HG02798 (cell line): ENCODE measurements at regions not wholly inside any gene's neighbourhood (a gene's known extent, or its start where the extent isn't known, plus 50 kb on each side); places are given as distances from the start of the nearest gene placed in this dataset.
"Not testable (repeated sequence)": the region's sequence is repeated elsewhere in the genome, so short reads cannot be mapped to it uniquely, and the experiment has no call there.

Source experiments
- ATAC-seq: cut with Tn5 transposase; IDR thresholded peaks from one replicate; pipeline ENCODE4 v1.9.1; 2021; ENCODE audit warnings: mild to moderate bottlenecking; ENCODE audit not compliant: unreplicated experiment, poor library complexity

DNA sequence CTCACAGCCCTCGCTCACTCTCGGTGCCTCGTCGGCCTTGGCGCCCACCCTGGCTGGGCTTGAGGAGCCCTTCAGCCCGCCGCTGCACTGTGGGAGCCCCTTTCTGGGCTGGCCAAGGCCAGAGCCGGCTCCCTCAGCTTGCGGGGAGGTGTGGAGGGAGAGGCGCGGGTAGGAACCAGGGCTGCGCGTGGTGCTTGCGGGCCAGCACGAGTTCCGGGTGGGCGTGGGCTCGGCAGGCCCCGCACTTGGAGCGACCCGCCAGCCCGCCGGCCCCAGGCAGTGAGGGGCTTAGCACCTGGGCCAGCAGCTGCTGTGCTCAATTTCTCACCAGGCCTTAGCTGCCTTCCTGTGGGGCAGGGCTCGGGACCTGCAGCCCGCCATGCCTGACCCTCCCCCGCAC is 202.4 kb upstream of the PRSS16 start:
- not testable (repeated sequence) for ATAC-seq

GRCh38 chr6:27047725-27048124 is 199.8 kb upstream of the PRSS16 start:
- ATAC-seq = not testable (repeated sequence)

DNA sequence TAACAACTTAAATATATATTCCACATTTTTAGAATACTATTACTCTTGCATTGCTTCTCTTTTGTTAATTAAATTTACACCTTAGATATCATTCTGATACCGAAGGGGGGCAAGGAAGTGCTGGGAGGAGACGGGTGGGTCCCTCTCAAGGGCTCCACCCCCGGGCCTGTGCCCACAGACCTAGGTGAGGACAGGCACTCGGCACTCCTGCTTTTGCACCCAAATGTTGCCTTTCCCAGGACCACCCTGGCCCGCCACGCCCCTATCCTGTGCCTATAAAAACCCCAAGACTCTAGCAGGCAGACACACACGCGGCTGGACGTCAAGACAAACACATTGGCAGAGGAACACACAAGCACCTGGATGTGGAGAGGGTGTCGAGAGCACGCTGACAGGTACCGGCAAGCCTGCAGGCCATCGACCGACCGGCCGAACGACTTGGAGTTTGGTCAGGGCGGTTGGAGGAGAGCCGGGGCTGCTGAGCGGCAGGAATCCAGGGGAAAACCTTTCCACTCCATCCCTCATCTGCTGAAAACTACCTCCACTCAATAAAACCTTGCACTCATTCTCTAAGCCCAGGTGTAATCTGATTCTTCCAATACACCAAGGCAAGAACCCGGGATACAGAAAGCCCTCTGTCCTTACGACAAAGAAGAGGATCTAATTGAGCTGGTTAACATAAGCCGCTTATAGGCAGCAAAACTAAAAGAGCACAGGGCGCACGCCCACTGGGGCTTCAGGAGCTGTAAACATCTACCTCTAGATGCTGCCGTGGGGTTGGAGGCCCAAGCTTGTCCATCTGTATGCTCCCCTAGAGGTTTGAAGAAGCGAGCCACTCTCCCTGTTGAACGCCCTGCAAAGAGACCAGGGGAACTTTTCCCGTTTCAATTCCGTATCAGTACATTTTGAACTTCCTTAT is 197.4 kb upstream of the PRSS16 start:
- ATAC-seq = no peak

- not testable (repeated sequence) for ATAC-seq
Observed at GRCh38 chr6:27052082-27052730, 195.3 kb upstream of the PRSS16 start.

GRCh38 chr6:27052731-27053082 is 194.8 kb upstream of the PRSS16 start:
- ATAC-seq = no peak

DNA sequence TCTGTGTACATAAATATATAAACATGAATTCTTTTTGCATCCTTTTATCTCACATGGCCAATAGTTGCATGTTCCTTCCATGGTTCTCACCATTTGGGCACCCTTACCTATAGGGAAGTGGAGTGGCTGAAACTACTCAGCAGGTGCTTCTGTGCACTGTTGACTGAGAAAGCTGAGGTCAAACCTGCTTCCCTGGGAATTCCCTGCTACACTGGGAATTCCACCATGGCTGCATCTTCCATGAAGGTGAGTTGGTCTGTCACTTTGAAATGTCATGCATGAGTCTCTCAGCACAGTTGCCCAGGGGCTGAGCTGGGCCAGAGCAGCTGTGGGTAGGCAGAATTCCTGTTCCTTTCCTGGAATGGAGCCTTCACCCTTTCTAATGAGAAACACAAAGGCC is 193.8 kb upstream of the PRSS16 start:
- ATAC-seq = peak; percentile 36

- ATAC-seq = no peak
Observed at GRCh38 chr6:27056615-27057014, 190.9 kb upstream of the PRSS16 start.

DNA sequence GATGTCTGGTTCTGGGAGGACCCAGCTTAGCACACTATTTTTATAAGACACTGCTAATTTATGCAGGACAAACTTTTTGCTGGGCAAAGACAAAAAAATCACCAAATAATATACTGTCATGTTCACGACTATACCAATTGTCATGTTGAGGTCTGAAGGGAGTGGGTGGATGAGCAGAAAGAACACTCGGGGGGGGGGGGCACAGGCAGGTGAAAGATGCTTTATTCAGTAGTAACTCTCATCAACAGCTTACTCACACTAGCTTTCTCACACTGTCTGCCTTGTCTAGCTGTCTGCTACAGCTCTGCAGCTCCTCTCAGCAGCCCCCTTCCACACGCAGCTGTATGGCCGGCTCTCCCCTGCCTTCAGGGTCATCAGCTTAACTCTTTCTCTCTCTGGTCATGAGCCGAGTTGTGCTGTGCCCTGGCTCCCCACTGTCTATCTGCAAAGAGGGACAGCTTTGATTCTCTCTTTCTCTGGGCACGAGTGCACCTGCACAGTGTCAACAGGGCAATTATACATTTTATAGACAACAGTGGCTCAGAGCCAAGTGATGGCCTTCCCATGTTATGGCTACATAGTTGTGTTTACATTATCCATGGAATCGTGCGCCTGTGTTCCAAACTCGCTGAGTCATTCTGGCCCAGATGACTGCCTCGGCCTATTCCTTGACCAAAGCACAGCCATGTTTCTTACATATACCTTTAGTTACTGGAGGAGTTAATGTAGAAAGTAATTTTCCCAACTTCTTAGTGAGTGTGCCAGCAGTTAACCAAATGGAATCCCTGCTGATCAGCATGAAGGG is 187.7 kb upstream of the PRSS16 start:
- no peak for ATAC-seq

GRCh38 chr6:27061235-27061993 is 186.1 kb upstream of the PRSS16 start:
- ATAC-seq = no peak

- ATAC-seq = no peak
Observed at GRCh38 chr6:27062755-27063154, 184.7 kb upstream of the PRSS16 start.

DNA sequence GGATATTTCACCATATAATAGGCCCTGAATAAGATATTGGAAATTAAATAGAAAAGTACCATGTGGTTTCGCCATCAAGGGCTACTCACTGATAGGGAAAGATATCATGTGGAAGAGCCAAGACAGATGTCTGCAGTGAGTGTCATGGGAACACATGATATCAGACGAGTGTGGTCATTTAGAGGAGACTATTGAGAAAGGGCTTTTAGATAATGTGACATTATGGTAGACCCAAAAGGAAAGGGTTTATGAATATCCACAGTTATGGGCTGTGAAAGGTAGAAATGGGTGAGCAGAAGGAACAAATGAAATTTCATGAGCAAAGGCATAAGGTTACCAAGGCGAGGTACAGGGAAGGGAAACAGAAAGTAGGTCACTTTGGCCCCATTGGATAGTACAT is 182.3 kb upstream of the PRSS16 start:
- no peak for ATAC-seq

DNA sequence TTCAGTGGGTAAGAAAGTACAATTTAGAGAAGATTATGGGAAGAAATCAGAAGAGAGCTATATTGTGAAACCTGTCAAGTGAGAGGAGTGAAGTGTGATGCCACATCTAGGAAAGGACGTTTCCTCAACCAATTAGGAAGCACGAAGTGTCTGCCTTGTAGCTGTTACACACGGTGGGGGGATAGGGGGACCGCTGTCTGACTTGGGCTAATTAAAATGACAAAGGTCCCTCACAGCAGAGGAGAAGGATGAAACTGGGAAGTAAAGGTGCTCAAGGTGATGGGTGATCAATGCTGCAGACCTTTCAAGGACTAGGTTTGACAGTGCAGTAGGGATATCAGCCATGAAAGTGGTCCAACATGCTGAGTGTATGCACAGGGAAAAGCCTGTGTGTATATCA is 181.1 kb upstream of the PRSS16 start:
- no peak for ATAC-seq

DNA sequence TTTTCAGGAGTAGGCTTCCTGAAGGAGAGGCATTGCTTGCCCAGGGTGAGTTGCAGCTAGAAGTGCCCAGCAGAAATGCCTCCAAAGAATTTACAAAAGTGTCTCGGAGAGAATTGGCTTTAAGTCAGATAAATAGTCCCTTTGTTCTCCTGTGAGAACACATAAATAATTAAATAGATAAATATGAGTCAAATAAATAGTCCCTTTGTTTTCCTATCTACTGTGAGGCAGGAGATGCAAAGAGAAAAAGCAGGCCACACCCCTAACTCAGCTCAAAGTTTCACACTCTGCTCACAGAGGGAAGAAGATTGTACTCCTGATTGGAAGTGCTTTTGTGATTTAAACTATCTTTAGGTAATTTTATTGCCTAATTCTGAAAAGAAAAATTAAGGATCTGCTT is 180.7 kb upstream of the PRSS16 start:
- ATAC-seq = no peak

GRCh38 chr6:27073441-27073840 is 174.1 kb upstream of the PRSS16 start:
- no peak for ATAC-seq

DNA sequence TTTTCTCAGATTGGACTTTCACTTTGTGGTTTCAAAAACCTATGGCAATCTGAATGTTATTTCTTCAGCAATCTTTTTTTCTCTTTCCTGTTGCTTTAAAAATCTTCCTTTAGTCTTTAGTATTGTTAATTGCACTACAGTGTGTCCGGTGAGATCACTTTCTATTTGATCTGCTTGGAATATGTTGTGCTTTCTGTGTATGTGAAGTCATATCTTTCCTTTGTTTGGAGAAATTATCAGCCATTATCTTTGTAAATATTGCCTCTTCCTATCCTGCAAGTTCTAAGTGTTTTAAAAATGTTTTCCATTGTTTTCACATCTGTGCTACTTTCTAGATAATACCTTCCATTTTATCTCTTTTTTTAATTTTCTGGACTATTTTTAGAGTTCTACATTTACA is 171.4 kb upstream of the PRSS16 start:
- no peak for ATAC-seq

DNA sequence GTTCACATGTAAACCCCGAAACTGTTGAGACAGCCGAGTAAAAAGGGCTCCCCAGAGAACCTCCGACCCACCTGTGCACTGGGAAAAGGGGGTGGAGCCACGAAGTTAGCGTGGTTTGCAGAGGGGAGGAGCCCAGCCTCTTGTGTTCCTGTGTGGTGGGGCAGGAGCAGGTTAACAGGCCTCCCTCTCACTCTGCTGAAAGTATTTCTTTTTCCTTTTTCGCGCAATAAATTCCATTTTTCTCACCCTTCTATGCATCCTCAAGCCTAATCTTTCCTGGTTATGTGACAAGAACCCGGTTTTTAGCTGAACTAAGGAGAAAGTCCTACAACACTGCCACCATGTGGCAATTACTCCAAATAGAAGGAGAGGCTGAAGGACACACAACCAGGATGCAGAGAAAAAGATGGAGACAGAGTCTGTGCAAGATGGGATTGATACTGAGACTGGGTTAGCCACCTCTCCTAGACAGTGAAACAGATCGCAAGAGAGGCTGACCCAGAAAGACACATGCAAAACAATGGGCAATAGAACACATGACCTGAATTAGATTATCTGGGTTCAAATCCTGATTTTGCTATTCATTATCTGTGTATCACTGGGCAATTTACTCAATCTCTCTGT is 168.7 kb upstream of the PRSS16 start:
- peak; percentile 77 for ATAC-seq

GRCh38 chr6:27081188-27081587 is 166.3 kb upstream of the PRSS16 start:
- no peak for ATAC-seq

- no peak for ATAC-seq
Observed at GRCh38 chr6:27081931-27082330, 165.6 kb upstream of the PRSS16 start.

DNA sequence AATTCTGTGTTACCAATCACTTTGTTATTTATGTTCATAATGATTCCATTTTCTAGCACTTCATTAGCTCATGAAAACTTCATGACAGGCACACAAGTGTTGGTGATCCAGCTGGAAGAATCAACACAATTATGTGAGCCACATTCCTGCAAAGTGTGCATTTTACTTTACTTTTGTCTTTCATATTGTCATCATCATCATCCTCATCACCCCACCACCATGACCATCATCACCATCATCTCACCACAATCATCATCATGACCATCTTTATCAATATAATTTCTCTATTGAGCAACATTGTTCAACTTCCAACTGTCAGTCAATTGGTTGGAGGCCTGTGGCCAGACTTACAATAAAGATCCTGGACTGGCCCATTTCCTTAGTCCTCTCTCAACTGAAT is 159.4 kb upstream of the PRSS16 start:
- ATAC-seq = no peak
